ENCODE measurements at regions not wholly inside any gene's neighbourhood (a gene's known extent, or its start where the extent isn't known, plus 50 kb on each side); places are given as distances from the start of the nearest gene placed in this dataset.

- DNase-seq (ENCODE audit: low read depth), result no peak
These were observed 182.1 kb upstream of the SHH start for GRCh38 chr7:155994279-155994811.

- DNase-seq (ENCODE audit: low read depth), result no peak
These were observed 181.4 kb upstream of the SHH start for GRCh38 chr7:155993420-155994278.

- DNase-seq (ENCODE audit: low read depth), result no peak
These were observed 180.7 kb upstream of the SHH start for GRCh38 chr7:155992974-155993373.

GRCh38 chr7:155992538-155992937, 180.3 kb upstream of the SHH start:
- no peak for DNase-seq (ENCODE audit: low read depth)

GRCh38 chr7:155992107-155992506, 179.8 kb upstream of the SHH start:
- DNase-seq (ENCODE audit: low read depth), result no peak

- no peak for DNase-seq (ENCODE audit: low read depth)
These were observed 179.2 kb upstream of the SHH start for GRCh38 chr7:155991470-155991869.

GRCh38 chr7:155988416-155988815, 176.2 kb upstream of the SHH start:
- DNase-seq (ENCODE audit: low read depth), result no peak

- DNase-seq (ENCODE audit: low read depth), result no peak
These were observed 175.5 kb upstream of the SHH start for GRCh38 chr7:155987681-155988235.

GRCh38 chr7:155986497-155987160, 174.4 kb upstream of the SHH start:
- DNase-seq (ENCODE audit: low read depth), result no peak

GRCh38 chr7:155985518-155986250, 173.4 kb upstream of the SHH start:
- no peak for DNase-seq (ENCODE audit: low read depth)

GRCh38 chr7:155984609-155985405, 172.5 kb upstream of the SHH start:
- no peak for DNase-seq (ENCODE audit: low read depth)

GRCh38 chr7:155984028-155984580, 171.8 kb upstream of the SHH start:
- DNase-seq (ENCODE audit: low read depth), result no peak

GRCh38 chr7:155983176-155983815, 171.0 kb upstream of the SHH start:
- no peak for DNase-seq (ENCODE audit: low read depth)

- no peak for DNase-seq (ENCODE audit: low read depth)
These were observed 169.4 kb upstream of the SHH start for GRCh38 chr7:155981703-155982102.

- DNase-seq (ENCODE audit: low read depth), result no peak
These were observed 168.6 kb upstream of the SHH start for GRCh38 chr7:155980841-155981240.

- no peak for DNase-seq (ENCODE audit: low read depth)
These were observed 167.7 kb upstream of the SHH start for GRCh38 chr7:155979994-155980393.

- no peak for DNase-seq (ENCODE audit: low read depth)
These were observed 167.3 kb upstream of the SHH start for GRCh38 chr7:155979566-155979965.

GRCh38 chr7:155975490-155975889, 163.2 kb upstream of the SHH start:
- DNase-seq (ENCODE audit: low read depth), result no peak

GRCh38 chr7:155974186-155974897, 162.1 kb upstream of the SHH start:
- DNase-seq (ENCODE audit: low read depth), result no peak

- DNase-seq (ENCODE audit: low read depth), result no peak
These were observed 161.3 kb upstream of the SHH start for GRCh38 chr7:155973451-155973997.

Measured in non-pigmented ciliary epithelial cell (primary cell).